Suprapubic skin (tissue), 4 donors: ENCODE measurements at regions not wholly inside any gene's neighbourhood (a gene's known extent, or its start where the extent isn't known, plus 50 kb on each side); places are given as distances from the start of the nearest gene placed in this dataset.

Source experiments
- DNase-seq, 2 donors: peaks; one replicate each; pipeline ENCODE4 v3.0.0-alpha.2; 2019; ENCODE audit warnings: low spot score in 2 of 2
- H3K27ac ChIP-seq: fragments of 200-600 bp; sonication (generic); one replicate; pipeline ENCODE4 v1.5.1; 2019
- H3K27me3 ChIP-seq: fragments of 200-600 bp; sonication (generic); one replicate; pipeline ENCODE4 v1.5.1; 2019
- H3K36me3 ChIP-seq: fragments of 200-600 bp; sonication (generic); one replicate; pipeline ENCODE4 v1.5.1; 2019
- H3K4me1 ChIP-seq: fragments of 200-600 bp; sonication (generic); one replicate; pipeline ENCODE4 v1.5.1; 2019
- H3K4me3 ChIP-seq: fragments of 200-600 bp; sonication (generic); one replicate; pipeline ENCODE4 v1.5.1; 2019; ENCODE audit warnings: mild to moderate bottlenecking
- H3K9me3 ChIP-seq: fragments of 200-600 bp; sonication (generic); one replicate; pipeline ENCODE4 v1.5.1; 2019
- CTCF ChIP-seq, 2 donors: fragments of 200-600 bp in 1 of 2; fragments of 450-650 bp in 1 of 2; sonication (generic) in 1 of 2; IDR thresholded peaks; one replicate each; pipeline ENCODE4 v1.5.1; 2016 to 2019; ENCODE audit warnings: antibody characterized with exemption in 2 of 2, mild to moderate bottlenecking in 1 of 2, moderate library complexity in 1 of 2
- EP300 ChIP-seq: sonication (generic); formaldehyde crosslinking; IDR thresholded peaks from one replicate; pipeline ENCODE4 v1.6.1; 2017; ENCODE audit warnings: antibody characterized with exemption
- POLR2A ChIP-seq, 2 donors: fragments of 450-650 bp; IDR thresholded peaks; one replicate each; pipeline ENCODE4 v1.6.1; 2017; ENCODE audit warnings: antibody characterized with exemption in 2 of 2, mild to moderate bottlenecking in 2 of 2, moderate library complexity in 2 of 2
- POLR2AphosphoS5 ChIP-seq, 3 donors: sonication (generic); formaldehyde crosslinking; IDR thresholded peaks; one replicate each; pipeline ENCODE4 v1.6.1; 2017; ENCODE audit warnings: antibody characterized with exemption in 3 of 3
- WGBS: methylation state at CpG from one replicate; pipeline ENCODE4 v1.1.5; 2018; 5-methylcytosine and 5-hydroxymethylcytosine counted together

- peaks cover 26% of the 10 kb centered on the region for H3K4me1 ChIP-seq
- H3K27ac ChIP-seq: no peak overlapping the region
- peak in 1 of 2 donors; percentile 40 for DNase-seq
- 86% methylated on average over 17 of the region's 17 CpGs for WGBS
- no peaks in the 10 kb centered on the region for H3K9me3 ChIP-seq
- no peaks in the 10 kb centered on the region for H3K27me3 ChIP-seq
- H3K4me3 ChIP-seq: no peak overlapping the region
- H3K36me3 ChIP-seq: no peaks in the 10 kb centered on the region
- no peak for TF ChIP-seq POLR2AphosphoS5 (IDR thresholded peaks at IDR 0.05)
- TF ChIP-seq POLR2A (IDR thresholded peaks at IDR 0.05): no peak
- no peak for TF ChIP-seq CTCF (IDR thresholded peaks at IDR 0.05)
- no peak for TF ChIP-seq EP300
These were observed 52.8 kb upstream of the IFFO2 start for GRCh38 chr1:19009126-19009881.

- no peak for TF ChIP-seq EP300
- no peak for TF ChIP-seq CTCF (IDR thresholded peaks at IDR 0.05)
- TF ChIP-seq POLR2A (IDR thresholded peaks at IDR 0.05): no peak
- no peak for TF ChIP-seq POLR2AphosphoS5 (IDR thresholded peaks at IDR 0.05)
- no peak overlapping the region for H3K27ac ChIP-seq
- no peaks in the 10 kb centered on the region for H3K36me3 ChIP-seq
- no peaks in the 10 kb centered on the region for H3K9me3 ChIP-seq
- no peak overlapping the region for H3K4me3 ChIP-seq
- DNase-seq: no peak
- H3K4me1 ChIP-seq: peaks cover 26% of the 10 kb centered on the region
- no peaks in the 10 kb centered on the region for H3K27me3 ChIP-seq
- 83% methylated on average over 11 of the region's 11 CpGs for WGBS
These were observed 51.3 kb upstream of the IFFO2 start for GRCh38 chr1:19007491-19008441.

GRCh38 chr1:19006837-19007271, 50.4 kb upstream of the IFFO2 start:
- H3K27ac ChIP-seq: no peak overlapping the region
- DNase-seq: no peak
- H3K27me3 ChIP-seq: no peaks in the 10 kb centered on the region
- H3K4me3 ChIP-seq: no peak overlapping the region
- H3K4me1 ChIP-seq: peaks cover 21% of the 10 kb centered on the region
- H3K36me3 ChIP-seq: no peaks in the 10 kb centered on the region
- TF ChIP-seq EP300 (no peak), POLR2A (IDR thresholded peaks at IDR 0.05) (no peak), POLR2AphosphoS5 (IDR thresholded peaks at IDR 0.05) (no peak), CTCF (IDR thresholded peaks at IDR 0.05) (no peak)
- 90% methylated on average over 2 of the region's 2 CpGs for WGBS
- no peaks in the 10 kb centered on the region for H3K9me3 ChIP-seq
